ENCODE measurements at regions not wholly inside any gene's neighbourhood (a gene's known extent, or its start where the extent isn't known, plus 50 kb on each side); places are given as distances from the start of the nearest gene placed in this dataset.

DNA sequence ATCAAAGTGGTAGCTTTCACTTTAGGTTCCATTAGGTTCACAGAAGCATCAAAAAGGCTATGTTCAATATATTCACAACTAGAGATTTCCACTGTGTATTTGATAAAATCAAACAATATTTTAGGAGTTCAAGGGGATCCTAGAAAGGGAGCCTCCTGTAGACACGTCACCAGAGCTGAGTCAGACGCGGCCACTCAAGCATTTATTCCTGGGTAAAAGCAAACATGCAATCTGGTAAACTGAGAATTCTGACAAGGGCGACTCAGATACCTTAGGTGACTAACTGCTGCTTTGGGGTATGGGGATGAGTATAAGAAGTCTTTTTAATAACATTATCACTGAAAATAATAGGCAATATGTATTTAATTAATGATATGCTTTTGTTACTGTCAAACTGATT, 118.7 kb upstream of the HMGN3 start:
- no peak overlapping the region for H3K4me3 ChIP-seq (ENCODE audit: low read depth, low read length)
- CTCF ChIA-PET, result no interaction called here
- H3K4me1 ChIP-seq, result no peaks in the 10 kb centered on the region
- no peaks in the 10 kb centered on the region for H3K27me3 ChIP-seq (replicated peaks; ENCODE audit: control insufficient read depth, insufficient read depth, low read length)
- H3K4me1 Mint-ChIP-seq (ENCODE audit: low read depth, unreplicated experiment), result no peaks in the 10 kb centered on the region
- H3K27ac Mint-ChIP-seq (ENCODE audit: unreplicated experiment), result no peak overlapping the region
- H3K9me3 Mint-ChIP-seq (ENCODE audit: unreplicated experiment), result peaks cover 20% of the 10 kb centered on the region
- no peak overlapping the region for H3K4me3 Mint-ChIP-seq (ENCODE audit: unreplicated experiment)
- H3K27me3 Mint-ChIP-seq (ENCODE audit: insufficient read depth, unreplicated experiment), result no peaks in the 10 kb centered on the region
- POLR2A ChIA-PET, result no interaction called here
- TF ChIP-seq, protein P1, sequence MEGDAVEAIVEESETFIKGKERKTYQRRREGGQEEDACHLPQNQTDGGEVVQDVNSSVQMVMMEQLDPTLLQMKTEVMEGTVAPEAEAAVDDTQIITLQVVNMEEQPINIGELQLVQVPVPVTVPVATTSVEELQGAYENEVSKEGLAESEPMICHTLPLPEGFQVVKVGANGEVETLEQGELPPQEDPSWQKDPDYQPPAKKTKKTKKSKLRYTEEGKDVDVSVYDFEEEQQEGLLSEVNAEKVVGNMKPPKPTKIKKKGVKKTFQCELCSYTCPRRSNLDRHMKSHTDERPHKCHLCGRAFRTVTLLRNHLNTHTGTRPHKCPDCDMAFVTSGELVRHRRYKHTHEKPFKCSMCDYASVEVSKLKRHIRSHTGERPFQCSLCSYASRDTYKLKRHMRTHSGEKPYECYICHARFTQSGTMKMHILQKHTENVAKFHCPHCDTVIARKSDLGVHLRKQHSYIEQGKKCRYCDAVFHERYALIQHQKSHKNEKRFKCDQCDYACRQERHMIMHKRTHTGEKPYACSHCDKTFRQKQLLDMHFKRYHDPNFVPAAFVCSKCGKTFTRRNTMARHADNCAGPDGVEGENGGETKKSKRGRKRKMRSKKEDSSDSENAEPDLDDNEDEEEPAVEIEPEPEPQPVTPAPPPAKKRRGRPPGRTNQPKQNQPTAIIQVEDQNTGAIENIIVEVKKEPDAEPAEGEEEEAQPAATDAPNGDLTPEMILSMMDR (IDR thresholded peaks at IDR 0.05; ENCODE audit: insufficient read depth in 1 of 2, low read depth in 1 of 2, low read length in 1 of 2, severe bottlenecking in 1 of 2, unreplicated experiment in 1 of 2), result no peak
- H3K36me3 ChIP-seq (ENCODE audit: control insufficient read depth, insufficient read depth, low read length), result no peaks in the 10 kb centered on the region
- peaks cover under 1% of the 10 kb centered on the region for H3K36me3 Mint-ChIP-seq (ENCODE audit: insufficient read depth, unreplicated experiment)
- no TSS peak for BruUV-seq (replicated peaks)
- intact Hi-C loops (cut with micrococcal nuclease; ENCODE audit: unreplicated experiment), result no loop called here
- 0 out of 2 replicates have a peak, but pooled peaks cover 5% of the 10 kb centered on the region for H3K9me3 ChIP-seq
- no peak for DNase-seq

DNA sequence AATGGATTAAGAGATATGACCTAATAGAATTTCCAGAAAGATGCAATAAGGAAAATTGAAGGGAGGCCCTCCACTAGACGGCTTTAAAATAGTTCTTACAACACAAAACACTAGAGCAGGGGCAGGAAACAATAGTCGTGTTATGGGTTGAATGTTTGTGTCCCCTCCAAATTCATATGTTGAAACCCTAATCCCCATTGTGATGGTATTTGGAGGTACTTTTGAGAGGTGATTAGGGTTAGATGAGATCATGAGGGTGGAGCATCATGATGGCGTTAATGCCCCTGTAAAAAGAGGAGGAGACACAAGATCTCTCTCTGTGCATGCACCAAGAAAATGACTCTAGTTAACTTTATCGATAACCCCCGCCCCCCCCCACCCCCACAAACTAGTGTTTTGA, 104.0 kb upstream of the HMGN3 start:
- TF ChIP-seq, protein P1 (IDR thresholded peaks at IDR 0.05; ENCODE audit: insufficient read depth in 1 of 2, low read depth in 1 of 2, low read length in 1 of 2, severe bottlenecking in 1 of 2, unreplicated experiment in 1 of 2), result no peak
- CTCF ChIA-PET, result interaction anchor here (0.6 kb wide), 1 partner anchor 46 kb away, joined by 3 read pairs; no protein-coding TSS in a partner anchor
- Histone ChIP-seq H3K27me3 (replicated peaks; ENCODE audit: control insufficient read depth, insufficient read depth, low read length) (no peaks in the 10 kb centered on the region), H3K4me3 (ENCODE audit: low read depth, low read length) (no peak overlapping the region), H3K4me1 (no peaks in the 10 kb centered on the region), H3K36me3 (ENCODE audit: control insufficient read depth, insufficient read depth, low read length) (no peaks in the 10 kb centered on the region), H3K9me3 (no peaks in the 10 kb centered on the region; the same call in 1 of the 2 replicates)
- no TSS peak for BruUV-seq (replicated peaks)
- Mint-ChIP-seq H3K27ac (ENCODE audit: unreplicated experiment) (no peak overlapping the region), H3K9me3 (ENCODE audit: unreplicated experiment) (peaks cover 13% of the 10 kb centered on the region), H3K36me3 (ENCODE audit: insufficient read depth, unreplicated experiment) (no peaks in the 10 kb centered on the region), H3K27me3 (ENCODE audit: insufficient read depth, unreplicated experiment) (no peaks in the 10 kb centered on the region), H3K4me1 (ENCODE audit: low read depth, unreplicated experiment) (peaks cover 10% of the 10 kb centered on the region), H3K4me3 (ENCODE audit: unreplicated experiment) (no peak overlapping the region)
- POLR2A ChIA-PET, result no interaction called here
- DNase-seq, result no peak
- intact Hi-C loops (cut with micrococcal nuclease; ENCODE audit: unreplicated experiment), result no loop called here

DNA sequence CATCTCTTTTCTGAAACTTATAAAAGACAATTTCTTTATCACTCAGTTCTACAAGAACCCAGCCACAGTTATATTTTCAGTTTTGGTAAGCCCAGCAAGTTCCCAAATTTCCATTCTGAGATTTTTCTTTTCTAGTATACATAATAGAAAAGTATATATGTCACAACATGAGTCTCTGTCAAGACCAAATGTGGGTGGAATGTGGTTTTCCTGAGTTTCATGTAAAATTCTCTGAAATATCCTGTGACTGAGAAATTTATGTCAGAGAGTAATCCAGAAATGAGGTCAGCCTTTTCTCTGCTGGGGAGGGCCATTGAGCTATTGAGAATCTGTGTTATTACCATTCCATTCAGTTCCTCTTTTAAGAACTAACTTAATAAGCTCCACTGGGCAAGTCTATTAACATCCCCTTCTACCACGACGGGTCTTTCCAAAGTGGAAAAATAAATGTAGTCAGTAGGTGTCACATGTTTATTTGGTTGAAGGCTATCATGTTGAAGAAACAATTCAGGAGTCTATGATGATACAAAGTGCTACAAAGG, 100.7 kb upstream of the HMGN3 start:
- H3K9me3 ChIP-seq, result peaks cover 5% of the 10 kb centered on the region; the same call in 1 of the 2 replicates
- CTCF ChIA-PET, result no interaction called here
- TF ChIP-seq, protein P1 (IDR thresholded peaks at IDR 0.05; ENCODE audit: insufficient read depth in 1 of 2, low read depth in 1 of 2, low read length in 1 of 2, severe bottlenecking in 1 of 2, unreplicated experiment in 1 of 2), result no peak
- Mint-ChIP-seq H3K4me3 (ENCODE audit: unreplicated experiment) (no peak overlapping the region), H3K4me1 (ENCODE audit: low read depth, unreplicated experiment) (peaks cover 10% of the 10 kb centered on the region), H3K27me3 (ENCODE audit: insufficient read depth, unreplicated experiment) (no peaks in the 10 kb centered on the region), H3K36me3 (ENCODE audit: insufficient read depth, unreplicated experiment) (no peaks in the 10 kb centered on the region), H3K27ac (ENCODE audit: unreplicated experiment) (no peak overlapping the region), H3K9me3 (ENCODE audit: unreplicated experiment) (peaks cover 13% of the 10 kb centered on the region)
- intact Hi-C loops (cut with micrococcal nuclease; ENCODE audit: unreplicated experiment), result no loop called here
- H3K4me1 ChIP-seq, result no peaks in the 10 kb centered on the region
- H3K36me3 ChIP-seq (ENCODE audit: control insufficient read depth, insufficient read depth, low read length), result no peaks in the 10 kb centered on the region
- H3K27me3 ChIP-seq (replicated peaks; ENCODE audit: control insufficient read depth, insufficient read depth, low read length), result no peaks in the 10 kb centered on the region
- no peak overlapping the region for H3K4me3 ChIP-seq (ENCODE audit: low read depth, low read length)
- no peak for DNase-seq
- BruUV-seq (replicated peaks), result no TSS peak
- POLR2A ChIA-PET, result no interaction called here

All from Caco-2 (cell line).